Neuronal stem cell (in vitro differentiated cells): ENCODE measurements at regions not wholly inside any gene's neighbourhood (a gene's known extent, or its start where the extent isn't known, plus 50 kb on each side); places are given as distances from the start of the nearest gene placed in this dataset.

Experiments
- DNase-seq: peaks from one replicate; pipeline ENCODE4 v3.0.0-alpha.2; 2013; ENCODE audit warnings: low spot score
- H2AFZ ChIP-seq: one replicate; pipeline ENCODE4 v1.6.1; 2013; ENCODE audit warnings: mild to moderate bottlenecking, low read length, inconsistent platforms
- H2AK5ac ChIP-seq: 2 replicates; pipeline ENCODE4 v1.6.1; 2013; ENCODE audit warnings: low read depth, mild to moderate bottlenecking, inconsistent platforms, low read length, moderate library complexity, mixed read lengths
- H2BK120ac ChIP-seq: 2 replicates; pipeline ENCODE4 v1.6.1; 2013; ENCODE audit warnings: low read depth, mild to moderate bottlenecking, inconsistent platforms, low read length, moderate library complexity, mixed read lengths
- H2BK12ac ChIP-seq: one replicate; pipeline ENCODE4 v1.6.1; 2013; ENCODE audit warnings: low read length, inconsistent platforms
- H2BK15ac ChIP-seq: 2 replicates; pipeline ENCODE4 v1.6.1; 2013; ENCODE audit warnings: mild to moderate bottlenecking, low read length, inconsistent platforms, mixed read lengths
- H2BK5ac ChIP-seq: one replicate; pipeline ENCODE4 v1.6.1; 2013; ENCODE audit warnings: inconsistent platforms, mild to moderate bottlenecking, low read length, moderate library complexity
- H3K14ac ChIP-seq: one replicate; pipeline ENCODE4 v1.6.1; 2013; ENCODE audit warnings: low read length, inconsistent platforms
- H3K18ac ChIP-seq: 2 replicates; pipeline ENCODE4 v1.6.1; 2013; ENCODE audit warnings: low read length, inconsistent platforms
- H3K23ac ChIP-seq: 2 replicates; pipeline ENCODE4 v1.6.1; 2013; ENCODE audit warnings: low read depth, mild to moderate bottlenecking, mixed read lengths, low read length, inconsistent platforms; ENCODE audit not compliant: poor library complexity
- H3K27ac ChIP-seq: replicated peaks from 3 replicates; pipeline ENCODE4 v1.5.1; 2013; ENCODE audit warnings: low read length, inconsistent platforms
- H3K27me3 ChIP-seq, 3 experiments: 2 replicates each; pipeline ENCODE4 v1.6.1; 2013; ENCODE audit warnings: low read length in 3 of 3, mild to moderate bottlenecking in 2 of 3, inconsistent platforms in 1 of 3, low read depth in 1 of 3, mixed read lengths in 1 of 3, moderate library complexity in 1 of 3; ENCODE audit not compliant: control insufficient read depth in 3 of 3, insufficient read depth in 3 of 3
- H3K36me3 ChIP-seq, 2 donors: replicated peaks in 1 of 2; 2 replicates each; pipeline ENCODE4 v1.6.1; 2013; ENCODE audit warnings: low read length in 2 of 2; ENCODE audit not compliant: control insufficient read depth in 2 of 2, insufficient read depth in 2 of 2
- H3K4ac ChIP-seq: 2 replicates; pipeline ENCODE4 v1.6.1; 2013; ENCODE audit warnings: inconsistent platforms, mild to moderate bottlenecking, low read length, moderate library complexity
- H3K4me1 ChIP-seq, 2 donors: 1 replicate in 1 of 2; 2 replicates in 1 of 2; pipeline ENCODE4 v1.6.1; 2013; ENCODE audit warnings: low read length in 2 of 2, low read depth in 1 of 2; ENCODE audit not compliant: control insufficient read depth in 2 of 2, insufficient read depth in 1 of 2
- H3K4me2 ChIP-seq: one replicate; pipeline ENCODE4 v1.6.1; 2013; ENCODE audit warnings: mild to moderate bottlenecking, low read length, inconsistent platforms; ENCODE audit not compliant: insufficient read depth, poor library complexity, severe bottlenecking
- H3K4me3 ChIP-seq, 2 donors: 2 replicates each; pipeline ENCODE4 v1.5.1; 2013; ENCODE audit warnings: low read length in 2 of 2, mild to moderate bottlenecking in 2 of 2, inconsistent platforms in 1 of 2, moderate library complexity in 1 of 2
- H3K79me1 ChIP-seq: one replicate; pipeline ENCODE4 v1.6.1; 2013; ENCODE audit warnings: low read depth, mild to moderate bottlenecking, inconsistent platforms, low read length, moderate library complexity
- H3K9ac ChIP-seq: one replicate; pipeline ENCODE4 v1.6.1; 2013; ENCODE audit warnings: mild to moderate bottlenecking, low read depth, low read length, inconsistent platforms; ENCODE audit not compliant: poor library complexity
- H3K9me3 ChIP-seq, 2 donors: replicated peaks in 1 of 2; 2 replicates each; pipeline versions ENCODE3 to v1.6.1; 2013; ENCODE audit warnings: low read length in 2 of 2, mild to moderate bottlenecking in 2 of 2, inconsistent platforms in 1 of 2, low read depth in 1 of 2, mixed read lengths in 1 of 2, moderate library complexity in 1 of 2; ENCODE audit not compliant: control insufficient read depth in 2 of 2, insufficient read depth in 1 of 2
- H4K8ac ChIP-seq: one replicate; pipeline ENCODE4 v1.6.1; 2013; ENCODE audit warnings: low read depth, mild to moderate bottlenecking, inconsistent platforms, low read length, moderate library complexity
- H4K91ac ChIP-seq: one replicate; pipeline ENCODE4 v1.6.1; 2013; ENCODE audit warnings: low read length, low read depth, mild to moderate bottlenecking, inconsistent platforms; ENCODE audit not compliant: poor library complexity
- WGBS, 2 donors: extraction: QIAGEN DNeasy Blood & Tissue Kit; methylation state at CpG; one replicate each; pipeline ENCODE4 v1.1.7; 2013; ENCODE audit warnings: missing lambda C conversion rate in 2 of 2, mixed read lengths in 1 of 2; ENCODE audit not compliant: insufficient read length in 2 of 2, insufficient replicate concordance in 1 of 2; ENCODE audit errors: extremely low coverage in 2 of 2; 5-methylcytosine and 5-hydroxymethylcytosine counted together

- H3K14ac ChIP-seq = no peak overlapping the region
- no peaks in the 10 kb centered on the region for H3K9me3 ChIP-seq
- no peak overlapping the region for H2AFZ ChIP-seq
- DNase-seq = no peak
- H3K4me3 ChIP-seq = no peak overlapping the region
- no peak overlapping the region for H2BK15ac ChIP-seq
- no peak overlapping the region for H3K4me2 ChIP-seq
- H4K91ac ChIP-seq = no peak overlapping the region
- H2BK120ac ChIP-seq = no peak overlapping the region
- H3K27me3 ChIP-seq = no peaks in the 10 kb centered on the region
- H3K79me1 ChIP-seq = no peaks in the 10 kb centered on the region
- no peak overlapping the region for H4K8ac ChIP-seq
- H3K36me3 ChIP-seq = no peaks in the 10 kb centered on the region
- H2AK5ac ChIP-seq = no peak overlapping the region
- H2BK5ac ChIP-seq = no peak overlapping the region
- H3K18ac ChIP-seq = no peak overlapping the region
- H2BK12ac ChIP-seq = no peak overlapping the region
- no peak overlapping the region for H3K27ac ChIP-seq
- no peak overlapping the region for H3K9ac ChIP-seq
- H3K4ac ChIP-seq = no peak overlapping the region
- H3K4me1 ChIP-seq = no peaks in the 10 kb centered on the region
- no CpG with 5 or more reads among the region's 5 CpGs for WGBS, 2 donors
- H3K23ac ChIP-seq = no peak overlapping the region
These were observed 857.8 kb upstream of the B3GALT2 start for GRCh38 chr1:194043984-194044755.

- Histone ChIP-seq H3K9ac (no peak overlapping the region), H3K27me3 (no peaks in the 10 kb centered on the region), H3K18ac (no peak overlapping the region), H4K91ac (no peak overlapping the region), H3K14ac (no peak overlapping the region), H3K9me3 (no peaks in the 10 kb centered on the region), H2BK120ac (no peak overlapping the region), H3K4ac (no peak overlapping the region), H2AK5ac (no peak overlapping the region), H2AFZ (no peak overlapping the region), H3K36me3 (no peaks in the 10 kb centered on the region), H3K79me1 (no peaks in the 10 kb centered on the region), H3K4me3 (no peak overlapping the region), H3K27ac (no peak overlapping the region), H3K23ac (no peak overlapping the region), H2BK12ac (no peak overlapping the region), H3K4me1 (no peaks in the 10 kb centered on the region), H2BK5ac (no peak overlapping the region), H4K8ac (no peak overlapping the region), H2BK15ac (no peak overlapping the region), H3K4me2 (no peak overlapping the region)
- WGBS, 2 donors = no CpG with 5 or more reads among the region's 3 CpGs
- DNase-seq = no peak
These were observed 856.3 kb upstream of the B3GALT2 start for GRCh38 chr1:194042736-194043135.

GRCh38 chr1:194040496-194040895 lies 854.1 kb upstream of the B3GALT2 start:
- Histone ChIP-seq H2BK120ac (no peak overlapping the region), H3K79me1 (no peaks in the 10 kb centered on the region), H3K36me3 (no peaks in the 10 kb centered on the region), H3K9me3 (no peaks in the 10 kb centered on the region), H3K4me2 (no peak overlapping the region), H4K8ac (no peak overlapping the region), H2BK12ac (no peak overlapping the region), H3K4ac (no peak overlapping the region), H3K9ac (no peak overlapping the region), H3K4me1 (no peaks in the 10 kb centered on the region), H2BK15ac (no peak overlapping the region), H2AK5ac (no peak overlapping the region), H3K4me3 (no peak overlapping the region), H3K23ac (no peak overlapping the region), H3K14ac (no peak overlapping the region), H4K91ac (no peak overlapping the region), H2AFZ (no peak overlapping the region), H3K27me3 (no peaks in the 10 kb centered on the region), H3K27ac (no peak overlapping the region), H3K18ac (no peak overlapping the region), H2BK5ac (no peak overlapping the region)
- DNase-seq = no peak
- WGBS, 2 donors = no CpG with 5 or more reads among the region's 1 CpG

DNA sequence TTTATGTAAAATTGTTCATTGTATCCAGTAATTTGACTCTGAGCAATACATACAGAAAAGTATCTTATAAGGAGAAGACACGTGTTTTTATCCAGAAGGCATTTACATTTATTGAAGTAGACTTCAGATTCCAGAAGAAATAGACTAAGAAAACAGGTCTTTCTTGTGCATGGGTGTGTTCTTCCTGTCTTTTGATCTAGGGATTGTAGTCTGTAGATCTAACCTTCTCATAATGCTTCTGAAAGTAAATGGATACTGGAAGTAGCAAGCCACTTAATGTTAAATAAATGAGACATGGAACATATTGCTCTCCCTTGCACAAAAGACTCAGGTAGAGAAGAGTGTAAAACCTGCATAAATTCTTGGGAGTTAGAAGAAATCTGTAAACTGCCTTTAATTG lies 853.2 kb upstream of the B3GALT2 start:
- no peaks in the 10 kb centered on the region for H3K27me3 ChIP-seq
- no peak overlapping the region for H2BK12ac ChIP-seq
- no CpG with 5 or more reads among the region's 1 CpG for WGBS, 2 donors
- no peak overlapping the region for H2BK120ac ChIP-seq
- no peak overlapping the region for H4K91ac ChIP-seq
- no peak overlapping the region for H4K8ac ChIP-seq
- H2BK5ac ChIP-seq = no peak overlapping the region
- H3K23ac ChIP-seq = no peak overlapping the region
- no peak overlapping the region for H3K14ac ChIP-seq
- no peaks in the 10 kb centered on the region for H3K79me1 ChIP-seq
- H3K9me3 ChIP-seq = no peaks in the 10 kb centered on the region
- no peak overlapping the region for H2AFZ ChIP-seq
- H3K9ac ChIP-seq = no peak overlapping the region
- no peak for DNase-seq
- H2BK15ac ChIP-seq = no peak overlapping the region
- no peak overlapping the region for H3K4me3 ChIP-seq
- no peak overlapping the region for H2AK5ac ChIP-seq
- no peak overlapping the region for H3K18ac ChIP-seq
- H3K36me3 ChIP-seq = no peaks in the 10 kb centered on the region
- no peak overlapping the region for H3K4ac ChIP-seq
- no peak overlapping the region for H3K27ac ChIP-seq
- no peak overlapping the region for H3K4me2 ChIP-seq
- no peaks in the 10 kb centered on the region for H3K4me1 ChIP-seq
